ENCODE measurements at regions not wholly inside any gene's neighbourhood (a gene's known extent, or its start where the extent isn't known, plus 50 kb on each side); places are given as distances from the start of the nearest gene placed in this dataset.
"Not testable (repeated sequence)": the region's sequence is repeated elsewhere in the genome, so short reads cannot be mapped to it uniquely, and the experiment has no call there.

DNA sequence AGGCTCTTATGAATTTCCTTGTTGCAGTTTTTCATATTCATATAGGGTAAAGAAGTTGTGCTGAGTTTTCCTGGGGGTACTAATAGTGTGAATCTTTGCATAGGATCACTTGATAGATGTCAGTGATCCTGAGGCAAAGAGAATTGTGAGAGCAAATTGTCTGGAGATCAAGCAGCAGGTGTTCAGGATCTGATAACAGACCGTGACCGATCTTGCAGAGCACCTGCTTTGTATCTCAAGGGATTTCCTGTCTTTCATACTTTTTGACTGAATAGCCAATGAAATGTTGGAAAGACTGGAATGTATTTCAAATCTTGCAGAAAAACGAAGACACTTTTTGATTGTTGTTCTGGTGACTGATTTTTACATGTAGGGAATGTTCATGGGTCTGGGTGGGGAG is 914.5 kb downstream of the STIM2 start:
- DNase-seq: no peak

DNA sequence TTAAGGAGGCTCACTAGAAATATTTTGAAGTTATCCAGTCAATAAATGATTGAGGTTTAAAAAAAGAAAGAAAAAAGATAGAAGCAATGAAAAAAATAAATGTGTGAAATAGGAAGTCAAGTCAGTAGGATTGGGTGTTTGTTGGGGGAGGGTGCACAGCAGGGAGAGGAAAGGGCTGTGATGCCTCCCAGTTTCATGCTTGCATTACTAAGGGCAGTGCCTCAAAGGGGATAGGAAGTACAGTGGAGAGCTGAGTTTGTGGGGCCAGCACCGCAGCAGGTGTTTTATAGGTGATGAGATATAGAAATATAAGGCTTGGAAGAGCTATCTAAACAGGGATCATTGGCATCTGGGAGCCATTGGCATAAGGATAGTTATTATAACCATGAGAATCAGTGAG is 919.2 kb downstream of the STIM2 start:
- no peak for DNase-seq

DNA sequence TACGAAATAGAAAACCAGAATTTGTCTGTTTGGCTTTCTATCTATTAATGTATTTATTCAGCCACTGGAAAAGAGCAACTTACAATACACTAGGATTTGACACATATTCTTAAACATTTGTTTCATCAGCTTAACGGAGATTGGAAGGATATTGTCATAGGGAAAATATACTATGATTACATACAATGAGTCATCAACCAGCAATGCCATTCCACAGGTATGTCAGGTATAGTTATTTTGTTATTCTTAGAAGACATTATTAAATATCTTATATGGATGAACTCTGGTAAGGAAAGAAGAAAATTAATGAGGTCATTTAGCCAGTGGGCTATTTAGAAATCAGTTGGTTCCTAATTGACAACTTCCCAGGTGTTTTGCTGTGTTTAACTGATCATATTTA is 926.6 kb downstream of the STIM2 start:
- no peak for DNase-seq

DNA sequence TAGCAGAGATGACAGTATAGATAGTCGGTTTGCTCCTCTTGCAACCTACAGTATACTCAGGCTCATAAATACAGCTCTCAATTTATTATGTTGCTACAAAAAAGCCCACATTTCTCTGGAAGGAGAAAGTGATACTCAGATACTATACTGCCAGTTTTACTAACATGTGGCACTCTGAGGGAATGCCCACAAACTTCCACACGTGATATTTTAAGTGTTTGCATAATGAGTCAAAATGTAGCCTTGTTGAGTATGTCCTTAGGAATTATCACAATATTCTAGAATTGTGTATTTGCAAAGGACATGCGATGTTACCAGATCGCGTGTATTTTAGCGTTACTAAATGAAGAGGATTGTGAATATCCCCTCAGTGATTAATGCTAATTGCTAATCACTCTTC is 929.1 kb downstream of the STIM2 start:
- DNase-seq: no peak

DNA sequence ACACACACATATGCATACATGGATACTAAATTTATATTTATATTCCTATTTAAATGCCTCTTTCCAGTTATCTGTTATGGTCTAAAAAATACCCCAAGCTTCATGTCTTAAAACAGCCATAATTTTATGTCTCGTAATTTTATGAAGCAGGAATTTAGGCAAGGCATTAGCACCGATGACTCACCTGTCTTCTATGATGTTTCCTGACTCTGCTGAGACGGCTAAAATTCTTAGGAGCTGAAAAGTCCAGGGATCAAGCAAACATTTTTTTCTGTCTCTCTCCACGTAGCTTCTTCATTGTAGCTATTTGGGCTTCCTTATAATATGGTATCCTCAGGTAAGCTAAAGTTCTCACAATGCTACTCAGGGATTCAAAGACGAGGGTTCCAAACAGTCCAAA is 930.3 kb downstream of the STIM2 start:
- DNase-seq: no peak

DNA sequence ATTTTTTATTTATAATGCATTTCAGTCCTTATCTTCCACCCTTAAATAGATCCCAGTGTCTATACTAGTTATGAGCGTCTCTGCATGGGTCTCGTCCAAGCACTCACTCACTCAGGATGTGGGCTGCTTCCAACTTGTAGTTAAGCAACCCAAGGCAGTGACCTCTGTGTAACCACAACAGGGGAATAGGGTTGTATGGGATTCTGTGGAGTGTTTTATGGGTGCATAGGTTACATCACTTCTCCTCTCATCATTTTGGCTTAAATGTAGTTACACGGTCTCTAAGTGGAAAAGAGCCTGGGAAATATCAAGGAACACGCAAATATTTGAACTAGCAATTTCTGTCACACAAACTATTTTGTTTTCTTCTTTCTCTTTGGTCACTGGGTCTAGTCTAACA is 931.0 kb downstream of the STIM2 start:
- no peak for DNase-seq

DNA sequence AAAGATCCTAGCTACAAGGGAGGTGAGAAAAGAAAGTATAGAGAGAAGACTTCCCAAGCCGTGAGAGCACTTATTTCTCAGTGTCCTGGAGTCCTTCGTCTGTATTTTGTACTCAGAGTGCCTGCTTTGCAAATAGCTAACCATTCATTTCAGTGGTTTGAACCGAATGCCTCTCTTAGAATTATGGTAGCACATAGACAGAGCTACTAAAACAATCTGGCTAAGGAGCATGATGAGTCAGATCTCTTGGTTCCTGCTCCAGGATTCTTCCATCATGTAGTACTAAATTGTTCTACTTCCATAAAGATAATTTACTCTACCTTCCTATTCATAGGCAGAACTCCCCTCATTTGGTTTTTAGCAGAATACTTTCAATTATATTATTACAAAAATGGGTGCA is 946.6 kb downstream of the STIM2 start:
- no peak for DNase-seq

DNA sequence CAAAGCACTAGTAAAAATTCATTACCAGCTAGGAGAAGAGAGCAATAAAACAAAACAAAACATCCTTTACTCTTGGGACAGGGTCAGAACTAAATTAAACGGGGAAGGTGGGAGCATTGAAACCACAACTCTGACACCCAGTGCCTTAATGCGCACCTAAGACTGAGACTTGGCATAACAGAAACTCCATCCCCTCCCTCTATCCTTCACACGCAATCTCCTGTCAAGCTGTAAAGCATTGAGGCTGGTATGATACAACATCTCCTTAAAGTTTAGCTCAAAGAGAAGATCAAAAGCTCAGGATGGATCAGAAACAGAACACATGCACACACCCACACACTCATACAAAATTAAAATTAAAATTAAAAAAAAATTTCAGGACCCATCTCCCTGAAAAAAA is 951.3 kb downstream of the STIM2 start:
- DNase-seq: no peak

DNA sequence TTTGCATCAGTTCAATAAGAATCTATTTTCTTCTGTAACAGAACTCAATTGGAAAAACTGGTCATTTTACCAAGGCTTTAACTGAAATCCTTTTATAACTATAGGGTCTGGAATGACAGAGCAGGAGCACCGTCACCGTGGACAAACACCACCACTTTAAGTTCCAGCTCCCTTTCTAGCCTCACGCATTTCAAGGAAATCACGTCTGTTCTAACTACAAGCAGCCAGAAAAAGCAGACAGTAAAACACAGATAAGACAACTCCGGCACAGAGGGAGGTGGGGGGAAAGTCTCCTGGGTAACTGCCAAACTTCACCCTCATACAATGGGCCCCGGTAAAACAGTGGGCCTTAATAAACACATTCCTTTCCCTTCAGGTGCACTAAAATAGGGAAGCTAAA is 952.6 kb downstream of the STIM2 start:
- DNase-seq: not testable (repeated sequence)

DNA sequence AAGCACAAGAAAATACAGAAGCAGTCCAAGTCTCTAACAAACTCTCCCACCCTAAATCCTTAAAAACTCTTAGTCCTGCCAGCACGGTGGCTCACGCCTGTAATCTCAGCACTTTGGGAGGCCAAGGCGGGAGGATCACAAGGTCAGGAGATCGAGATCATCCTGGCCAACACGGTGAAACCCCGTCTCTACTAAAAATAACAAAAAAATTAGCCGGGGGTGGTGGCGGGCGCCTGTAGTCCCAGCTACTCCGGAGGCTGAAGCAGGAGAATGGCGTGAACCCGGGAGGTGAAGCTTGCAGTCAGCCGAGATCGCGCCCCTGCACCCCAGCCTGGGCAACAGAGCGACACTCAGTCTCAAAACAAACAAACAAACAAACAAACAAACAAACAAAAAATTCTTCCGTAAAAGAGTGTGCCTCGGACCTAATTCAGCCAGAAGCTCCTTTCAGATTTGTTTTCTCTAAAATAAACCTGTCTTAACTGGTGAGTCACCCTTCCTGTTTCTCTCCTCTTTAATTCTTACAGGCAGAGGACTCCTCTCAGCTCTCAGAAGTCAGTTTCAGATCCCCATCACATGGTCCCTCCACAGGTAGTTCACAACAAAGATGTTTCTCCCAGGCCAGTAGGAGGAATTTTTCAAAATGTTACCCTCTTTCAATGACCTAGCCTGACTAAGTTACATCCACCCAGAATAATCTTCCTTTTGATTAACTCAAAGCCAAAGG is 953.2 kb downstream of the STIM2 start:
- not testable (repeated sequence) for DNase-seq

DNA sequence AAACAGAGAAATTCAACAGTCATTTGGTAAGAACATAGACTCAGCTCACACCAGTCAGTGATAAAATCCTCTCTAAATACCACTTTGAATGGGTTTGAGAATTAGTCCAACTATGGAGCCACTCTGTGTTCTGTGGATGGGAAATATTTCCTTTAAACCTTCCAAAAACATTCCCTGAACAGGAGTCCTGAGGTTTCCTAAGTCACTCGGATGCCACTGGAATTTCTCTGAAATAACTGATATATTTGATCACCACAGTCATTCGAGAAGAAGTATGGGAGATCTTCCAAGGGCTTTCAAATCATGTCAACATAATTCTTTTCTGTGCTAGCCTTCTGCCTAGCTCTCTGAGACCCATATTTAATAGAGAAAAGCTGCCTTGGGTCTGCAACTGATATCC is 958.6 kb downstream of the STIM2 start:
- no peak for DNase-seq

DNA sequence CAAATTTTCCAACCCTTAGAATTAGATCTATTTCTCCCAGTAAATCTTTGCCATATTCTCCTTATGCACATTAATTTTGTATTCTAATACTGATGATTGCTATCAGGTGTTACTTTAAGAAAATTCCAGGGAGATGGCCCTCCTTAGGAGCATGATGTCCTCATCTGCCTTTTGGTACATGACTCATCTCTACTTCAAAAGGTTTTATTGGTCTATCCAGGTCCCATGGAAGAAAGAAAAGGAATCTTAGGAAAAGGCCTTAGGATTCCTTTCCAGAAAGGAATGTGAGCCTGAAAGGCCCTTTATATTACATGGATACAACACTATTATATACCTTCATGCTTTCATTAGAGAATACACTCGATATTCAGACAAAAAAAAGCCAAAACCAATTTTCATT is 968.2 kb downstream of the STIM2 start:
- DNase-seq: no peak

DNA sequence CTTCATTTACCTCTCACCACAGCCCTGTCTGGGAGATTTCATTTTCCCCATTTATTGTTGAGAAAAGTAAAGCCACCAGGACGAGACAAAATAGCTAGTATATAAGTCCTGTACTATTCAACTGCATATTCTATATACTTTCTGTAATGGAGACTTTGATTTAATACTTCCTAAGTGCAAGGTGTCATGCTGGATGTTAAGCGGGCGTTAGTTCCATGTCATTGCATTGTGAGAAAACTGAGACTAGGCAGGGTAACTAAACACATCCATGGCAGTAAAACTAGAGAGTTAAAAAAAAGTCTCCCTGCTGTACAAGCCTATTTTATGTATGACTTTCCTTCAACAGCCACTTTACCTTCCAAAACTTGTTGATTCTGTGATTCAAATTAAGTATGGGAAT is 969.6 kb downstream of the STIM2 start:
- no peak for DNase-seq

DNA sequence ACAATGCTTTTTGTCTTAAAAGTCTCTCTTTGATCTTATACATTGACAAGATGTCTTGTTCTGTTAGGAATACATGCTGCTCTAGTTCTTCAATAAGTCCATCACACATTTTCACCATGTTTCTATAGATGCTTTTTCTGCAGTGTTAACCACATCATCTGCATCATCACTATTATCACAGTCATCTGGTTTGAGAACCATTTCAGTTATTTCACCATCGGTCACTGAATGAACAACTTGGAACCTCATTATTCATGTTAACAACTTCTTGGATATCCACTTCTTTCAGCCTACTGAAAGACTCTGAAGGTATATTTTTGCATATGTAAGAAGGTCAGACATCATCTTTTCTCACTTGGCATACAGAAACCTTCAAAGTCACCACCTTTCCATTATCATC is 975.2 kb downstream of the STIM2 start:
- no peak for DNase-seq

DNA sequence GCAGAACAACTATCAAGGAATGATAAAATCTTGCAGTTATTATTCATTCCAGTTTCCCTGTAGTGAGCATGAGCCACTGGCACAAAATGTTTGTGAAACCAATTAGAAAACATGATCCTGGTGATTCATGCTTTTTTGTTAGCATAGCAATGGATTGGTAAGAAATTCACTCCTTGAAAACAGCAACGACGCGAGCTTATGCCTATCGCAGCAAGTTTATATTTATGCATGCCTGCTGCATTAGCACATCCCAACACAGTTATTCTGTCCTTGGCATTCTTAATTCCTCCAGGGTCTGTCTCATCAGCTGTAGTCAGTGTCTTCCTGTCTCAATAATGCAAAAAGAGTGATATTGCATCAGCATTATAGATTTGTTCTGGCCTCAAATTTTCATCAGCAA is 975.9 kb downstream of the STIM2 start:
- no peak for DNase-seq

DNA sequence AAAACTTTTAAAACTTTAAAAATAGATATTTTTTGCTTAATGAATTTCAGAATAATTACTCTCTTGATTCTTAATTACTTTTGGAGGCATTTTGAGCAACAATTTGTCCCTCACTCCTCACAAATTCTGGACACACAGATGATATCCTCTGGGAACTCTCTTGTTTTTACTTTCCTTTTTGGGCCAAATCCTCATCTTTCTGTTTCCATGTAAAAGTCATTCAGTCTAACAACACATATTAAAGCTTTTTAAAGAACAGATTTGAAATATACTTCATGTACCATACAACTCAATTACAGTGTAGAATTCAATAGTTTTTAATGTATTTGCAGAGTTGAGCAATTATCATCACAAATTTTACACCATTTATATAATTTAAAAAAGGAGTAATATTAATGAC is 983.1 kb downstream of the STIM2 start:
- DNase-seq: no peak

DNA sequence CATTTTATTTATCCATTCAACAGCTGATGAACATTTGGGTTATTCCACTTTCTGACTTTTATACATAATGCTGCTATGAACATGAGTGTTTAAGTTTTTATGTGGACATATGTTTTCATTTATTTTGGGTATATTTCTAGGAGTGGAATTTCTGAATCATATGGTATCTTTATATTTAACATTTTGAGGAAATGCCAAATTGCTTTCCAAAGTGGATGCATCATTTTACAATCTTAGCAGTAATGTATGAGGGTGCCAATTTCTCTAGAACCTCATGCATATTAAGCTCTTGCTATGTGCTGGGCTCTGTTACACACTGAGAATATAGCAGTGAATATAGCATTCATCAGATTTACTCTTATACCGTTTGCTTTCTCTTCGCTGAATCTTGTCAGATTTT is 983.7 kb downstream of the STIM2 start:
- no peak for DNase-seq

DNA sequence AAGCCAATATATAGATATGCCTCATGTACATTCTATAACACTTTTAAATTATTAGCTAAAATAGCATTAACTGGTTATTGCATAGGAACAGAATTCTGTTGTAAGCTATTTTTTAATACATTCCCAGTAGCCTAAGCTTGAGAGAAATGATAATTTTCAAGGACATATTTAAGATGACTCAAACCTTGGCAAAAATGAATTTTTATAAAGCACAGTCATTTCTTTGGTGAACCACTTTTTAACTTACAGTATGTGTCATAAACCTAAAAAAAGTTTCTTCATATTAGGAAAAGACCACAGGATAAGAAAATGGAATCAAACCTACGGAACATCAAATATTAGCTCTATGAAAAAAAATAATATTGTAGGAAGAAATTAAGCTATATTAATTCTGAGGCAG is 986.3 kb downstream of the STIM2 start:
- DNase-seq: no peak

DNA sequence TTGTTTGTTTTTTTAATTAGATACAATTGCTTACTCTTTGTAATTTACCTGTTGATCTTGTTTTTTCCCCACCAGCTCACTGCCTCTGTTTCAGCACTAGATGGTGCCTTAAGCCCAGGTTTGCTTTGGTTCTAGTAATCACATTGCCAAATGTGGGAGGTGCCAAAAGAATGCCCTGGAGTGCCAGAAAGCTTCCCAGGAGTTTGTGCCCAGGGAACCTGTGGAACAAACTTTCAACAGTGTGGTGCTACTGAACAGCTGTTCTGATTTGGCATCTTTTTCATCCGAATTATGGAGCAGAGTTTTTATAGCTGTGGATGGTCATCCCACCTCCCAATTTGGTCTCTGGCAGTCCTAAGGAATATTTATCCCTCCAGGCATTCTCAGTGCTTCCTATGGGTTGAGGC is 1000.7 kb downstream of the STIM2 start:
- no peak for DNase-seq

DNA sequence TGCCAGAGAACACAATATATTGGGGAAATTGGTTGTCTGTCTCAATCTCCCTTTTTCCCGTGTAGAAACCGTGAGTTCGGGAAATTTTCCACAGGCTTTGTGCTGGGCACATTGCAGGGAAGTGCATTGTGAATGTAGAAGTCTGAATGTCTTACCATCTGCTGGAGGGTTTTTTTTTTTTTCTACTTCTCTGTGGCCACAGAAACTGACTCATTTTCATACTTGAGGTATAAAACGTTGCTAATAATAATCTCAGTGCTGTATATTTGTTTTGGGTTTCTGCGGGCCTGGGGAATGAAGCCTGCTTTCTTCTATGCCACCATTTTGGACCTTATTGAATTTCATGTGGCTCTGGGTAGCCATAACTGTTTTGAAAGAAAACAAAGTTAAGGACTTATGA is 1001.2 kb downstream of the STIM2 start:
- no peak for DNase-seq

DNA sequence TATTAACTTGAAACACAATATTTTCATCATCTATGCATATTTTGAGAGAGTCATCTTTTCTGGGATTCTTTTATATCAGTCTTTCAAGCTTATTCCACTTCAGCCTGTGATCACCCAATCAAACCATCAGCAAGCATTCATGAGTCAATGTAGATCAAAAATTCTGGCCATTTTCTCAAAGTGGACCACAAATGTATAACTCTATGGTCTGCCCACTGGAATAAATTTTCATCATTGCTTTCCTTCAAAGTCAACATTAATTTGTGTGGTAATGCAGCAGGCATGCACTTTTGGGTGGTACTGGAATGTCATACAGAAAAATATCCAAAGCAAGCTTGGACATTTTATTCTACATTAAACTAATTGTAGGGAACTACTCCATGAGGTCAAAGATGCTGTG is 1013.0 kb downstream of the STIM2 start:
- no peak for DNase-seq

DNA sequence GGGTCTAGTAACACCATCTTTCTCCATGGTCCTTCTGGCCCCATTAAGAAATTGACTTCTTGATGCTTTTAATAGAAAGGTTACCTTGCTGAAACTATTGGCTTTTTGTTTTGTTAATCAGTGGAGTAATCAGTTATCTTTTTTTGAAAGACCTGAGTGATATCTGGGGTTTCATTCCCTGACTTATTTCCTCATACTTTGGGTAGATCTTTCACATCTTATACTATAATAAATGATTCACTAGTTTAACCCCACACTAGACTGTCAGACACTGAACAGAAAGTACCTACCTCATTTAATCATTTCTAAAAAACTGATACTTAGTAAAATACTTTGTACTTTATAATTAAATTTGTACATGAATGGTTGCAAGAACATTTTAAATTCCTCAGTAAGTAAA is 1021.1 kb downstream of the STIM2 start:
- DNase-seq: no peak

DNA sequence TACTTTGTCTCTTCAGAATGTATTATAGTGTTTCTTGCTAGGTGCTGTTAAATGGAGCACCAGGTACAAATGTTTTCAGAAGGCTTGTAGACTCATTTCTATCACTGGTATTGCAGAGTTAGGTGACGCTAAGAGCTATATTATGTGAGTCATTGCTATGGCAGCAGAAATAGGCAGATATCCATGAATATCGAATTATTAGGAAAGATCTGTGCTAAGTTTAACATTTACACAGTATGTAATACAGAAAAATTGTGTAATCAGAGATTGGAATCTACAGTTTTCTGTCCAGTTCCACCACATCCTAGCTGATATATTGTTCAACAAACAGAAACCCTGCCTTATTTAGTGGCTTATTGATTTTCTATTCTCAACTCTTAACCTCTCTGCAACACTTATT is 1025.5 kb downstream of the STIM2 start:
- DNase-seq: no peak

DNA sequence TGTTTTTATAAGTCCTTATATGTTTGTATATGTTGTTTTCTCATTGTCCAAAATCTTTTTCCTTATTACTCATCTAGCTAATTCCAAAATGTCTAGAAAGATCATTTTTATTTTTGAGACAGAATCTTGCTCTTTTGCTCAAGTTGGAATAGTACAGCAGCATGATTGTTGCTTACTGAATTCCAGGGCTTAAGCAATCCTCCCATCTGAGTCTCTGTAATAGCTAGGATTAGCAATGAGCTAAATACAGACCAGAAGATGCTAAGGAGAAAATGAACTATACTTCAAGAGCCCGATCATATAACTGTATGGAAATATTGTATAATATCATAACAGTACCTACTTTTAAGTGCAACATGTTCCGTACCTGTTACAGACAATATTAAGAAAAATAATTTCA is 1027.0 kb downstream of the STIM2 start:
- no peak for DNase-seq

DNA sequence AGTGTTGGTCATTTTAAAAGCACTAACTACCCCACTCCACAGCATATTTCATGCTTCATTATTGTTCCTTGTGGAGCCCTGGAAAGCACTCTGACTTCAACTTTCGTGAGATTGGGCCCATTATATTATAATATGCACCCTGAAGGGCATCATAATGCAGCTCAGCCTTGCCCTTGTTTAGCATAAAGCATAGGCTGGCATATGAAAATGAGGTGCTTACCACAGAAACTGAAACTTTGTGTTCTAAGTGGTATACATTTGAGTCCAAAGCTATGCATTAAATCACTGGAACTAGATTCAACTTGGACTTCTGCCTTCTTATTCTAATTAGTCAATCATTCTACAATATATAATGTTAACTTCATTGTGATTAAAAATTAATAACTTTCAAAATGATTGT is 1027.9 kb downstream of the STIM2 start:
- DNase-seq: no peak

DNA sequence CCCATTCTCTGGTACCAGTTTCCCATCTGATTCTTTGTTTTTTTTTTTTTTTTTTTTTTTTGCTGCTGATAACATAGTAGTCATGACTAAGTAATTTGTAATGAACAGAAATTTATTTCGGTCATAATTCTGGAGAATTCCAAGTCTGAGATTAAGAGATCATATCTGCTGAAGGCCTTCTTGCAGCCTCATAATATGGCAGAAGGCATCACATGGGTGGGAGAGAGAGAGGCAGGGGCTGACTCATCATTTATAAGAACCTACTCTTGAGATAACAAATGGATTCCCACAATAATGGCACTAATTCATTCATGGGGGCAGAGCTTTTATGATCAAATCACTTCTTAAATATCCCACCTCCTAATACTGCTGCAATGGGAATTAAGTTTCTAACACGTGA is 1034.3 kb downstream of the STIM2 start:
- DNase-seq: no peak

Measured in stimulated activated CD8-positive, alpha-beta memory T cell treated with anti-CD3 and anti-CD28 coated beads, Interleukin-4, amount 100 ng/mL, for 48 hours (primary cell).